GM13977 (cell line): ENCODE measurements at regions not wholly inside any gene's neighbourhood (a gene's known extent, or its start where the extent isn't known, plus 50 kb on each side); places are given as distances from the start of the nearest gene placed in this dataset.

Experiments
- DNase-seq: peaks from one replicate; pipeline ENCODE4 v3.0.0; 2012; ENCODE audit warnings: low spot score
- CTCF ChIP-seq: IDR thresholded peaks from 2 replicates; pipeline ENCODE4 v1.5.1; 2012; ENCODE audit warnings: mild to moderate bottlenecking, control low read depth; ENCODE audit not compliant: insufficient read depth; ENCODE audit errors: extremely low read depth, missing control alignments
- in situ Hi-C: fragments of 300-500 bp; cut with MboI; formaldehyde crosslinking; loops from one replicate; pipeline ENCODE4 v1.12.0; 2022; ENCODE audit warnings: low sequenced_read_pairs, low pct_unique_long_range_greater_than_20kb, mixed read lengths, inconsistent platforms; ENCODE audit not compliant: unreplicated experiment

GRCh38 chr15:26433818-26434217 lies 339.0 kb downstream of the GABRB3 start:
- no peak for TF ChIP-seq CTCF
- in situ Hi-C loops, result no loop called here
- no peak for DNase-seq

GRCh38 chr15:26433060-26433459 lies 339.8 kb downstream of the GABRB3 start:
- DNase-seq, result no peak
- no peak for TF ChIP-seq CTCF
- in situ Hi-C loops, result no loop called here

GRCh38 chr15:26421065-26421464 lies 351.8 kb downstream of the GABRB3 start:
- DNase-seq, result no peak
- in situ Hi-C loops, result no loop called here
- TF ChIP-seq CTCF, result no peak

- in situ Hi-C loops, result no loop called here
- no peak for TF ChIP-seq CTCF
Observed at GRCh38 chr15:26395624-26396023, 377.2 kb downstream of the GABRB3 start.

GRCh38 chr15:26394801-26395200 lies 378.1 kb downstream of the GABRB3 start:
- in situ Hi-C loops, result no loop called here
- TF ChIP-seq CTCF, result no peak

More at GRCh38 chr15:26395624-26396023, 377.2 kb downstream of the GABRB3 start:
- DNase-seq, result no peak

GRCh38 chr15:26392956-26393355 lies 379.9 kb downstream of the GABRB3 start:
- no peak for DNase-seq
- in situ Hi-C loops, result no loop called here
- no peak for TF ChIP-seq CTCF

More at GRCh38 chr15:26394801-26395200, 378.1 kb downstream of the GABRB3 start:
- DNase-seq, result no peak
